Calu3 (cell line): ENCODE measurements at regions not wholly inside any gene's neighbourhood (a gene's known extent, or its start where the extent isn't known, plus 50 kb on each side); places are given as distances from the start of the nearest gene placed in this dataset.
A peak's percentile ranks its signal among the peaks of the same experiment; 100 is the strongest.

Experiments used
- BruUV-seq: library from RNA; stranded (reverse); fragments of 400-500 nt; replicated peaks from 2 replicates; lab custom pipeline; 2021; lab: Mats Ljungman, UMichigan
- CTCF ChIA-PET: fragments of 300-600 bp; sonication (Branson Sonifier 250); formaldehyde crosslinking; loops from one replicate; lab custom pipeline; 2022; ENCODE audit warnings: antibody characterized with exemption; lab: Charles Lee
- DNase-seq: peaks from one replicate; pipeline ENCODE4 v3.0.0; 2022
- H3K27ac Mint-ChIP-seq: one replicate; pipeline ENCODE4 v1.8.0; 2022; ENCODE audit warnings: mixed read lengths; ENCODE audit not compliant: unreplicated experiment
- H3K27me3 Mint-ChIP-seq: one replicate; pipeline ENCODE4 v1.8.0; 2022; ENCODE audit warnings: mixed read lengths; ENCODE audit not compliant: unreplicated experiment
- H3K36me3 Mint-ChIP-seq: one replicate; pipeline ENCODE4 v1.8.0; 2022; ENCODE audit warnings: mild to moderate bottlenecking, moderate library complexity, mixed read lengths; ENCODE audit not compliant: insufficient read depth, unreplicated experiment
- H3K4me1 Mint-ChIP-seq: one replicate; pipeline ENCODE4 v1.8.0; 2022; ENCODE audit warnings: mild to moderate bottlenecking, low read depth, mixed read lengths; ENCODE audit not compliant: unreplicated experiment
- H3K4me3 Mint-ChIP-seq: one replicate; pipeline ENCODE4 v1.8.0; 2022; ENCODE audit warnings: mild to moderate bottlenecking, low read depth, moderate library complexity, mixed read lengths; ENCODE audit not compliant: unreplicated experiment
- H3K9me3 Mint-ChIP-seq: one replicate; pipeline ENCODE4 v1.8.0; 2022; ENCODE audit warnings: low read depth, mixed read lengths; ENCODE audit not compliant: unreplicated experiment
- intact Hi-C: fragments of 100-400 bp; cut with micrococcal nuclease; formaldehyde crosslinking; loops from one replicate; pipeline ENCODE4 v1.10.0; 2022; ENCODE audit not compliant: unreplicated experiment
- TF ChIP-seq, protein P1 (sequence below): fragments of 200-600 bp; IDR thresholded peaks from one replicate; pipeline ENCODE4 v1.8.0; 2022; ENCODE audit warnings: antibody characterized with exemption; ENCODE audit not compliant: unreplicated experiment

DNA sequence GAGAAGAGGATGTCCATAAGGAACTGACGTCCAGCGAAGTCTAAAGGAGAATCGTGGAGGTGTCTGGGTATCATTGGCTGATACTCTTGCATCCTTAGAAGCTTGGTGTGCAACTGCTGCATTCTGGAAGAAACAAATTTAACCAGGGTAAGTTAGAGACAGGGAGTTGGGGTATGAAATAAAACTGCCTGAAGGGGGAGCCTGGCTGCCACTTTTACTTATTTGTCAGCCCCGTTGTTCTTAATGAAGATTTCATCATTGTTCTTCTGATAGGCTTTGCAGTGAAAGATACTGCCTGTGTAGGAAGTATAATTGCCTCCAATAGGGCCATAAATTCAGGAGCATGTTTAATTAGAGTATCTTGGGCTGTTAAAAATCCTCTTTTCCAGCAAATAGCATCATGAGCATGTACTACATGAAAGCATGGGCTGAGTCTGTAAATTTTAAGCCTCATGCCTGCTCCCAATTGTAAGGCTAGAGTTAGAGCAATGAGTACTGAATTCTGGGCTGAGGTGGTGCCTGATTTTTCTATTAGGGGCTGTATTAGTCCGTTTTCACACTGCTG, 1264.5 kb upstream of the ACO1 start:
- H3K27ac Mint-ChIP-seq: no peak overlapping the region
- intact Hi-C loops: loop anchor here (1.0 to 10.0 kb wide), 2 partner anchors 185 to 680 kb away; no protein-coding TSS in a partner anchor
- peaks cover 4% of the 10 kb centered on the region for H3K9me3 Mint-ChIP-seq
- DNase-seq: peak; percentile 11
- CTCF ChIA-PET: interaction anchor here (0.7 kb wide), 1 partner anchor 184 kb away, joined by 3 read pairs; no protein-coding TSS in a partner anchor
- TF ChIP-seq, protein P1, sequence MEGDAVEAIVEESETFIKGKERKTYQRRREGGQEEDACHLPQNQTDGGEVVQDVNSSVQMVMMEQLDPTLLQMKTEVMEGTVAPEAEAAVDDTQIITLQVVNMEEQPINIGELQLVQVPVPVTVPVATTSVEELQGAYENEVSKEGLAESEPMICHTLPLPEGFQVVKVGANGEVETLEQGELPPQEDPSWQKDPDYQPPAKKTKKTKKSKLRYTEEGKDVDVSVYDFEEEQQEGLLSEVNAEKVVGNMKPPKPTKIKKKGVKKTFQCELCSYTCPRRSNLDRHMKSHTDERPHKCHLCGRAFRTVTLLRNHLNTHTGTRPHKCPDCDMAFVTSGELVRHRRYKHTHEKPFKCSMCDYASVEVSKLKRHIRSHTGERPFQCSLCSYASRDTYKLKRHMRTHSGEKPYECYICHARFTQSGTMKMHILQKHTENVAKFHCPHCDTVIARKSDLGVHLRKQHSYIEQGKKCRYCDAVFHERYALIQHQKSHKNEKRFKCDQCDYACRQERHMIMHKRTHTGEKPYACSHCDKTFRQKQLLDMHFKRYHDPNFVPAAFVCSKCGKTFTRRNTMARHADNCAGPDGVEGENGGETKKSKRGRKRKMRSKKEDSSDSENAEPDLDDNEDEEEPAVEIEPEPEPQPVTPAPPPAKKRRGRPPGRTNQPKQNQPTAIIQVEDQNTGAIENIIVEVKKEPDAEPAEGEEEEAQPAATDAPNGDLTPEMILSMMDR: peak; percentile 40
- H3K36me3 Mint-ChIP-seq: no peaks in the 10 kb centered on the region
- no peaks in the 10 kb centered on the region for H3K4me1 Mint-ChIP-seq
- no TSS peak for BruUV-seq
- no peak overlapping the region for H3K4me3 Mint-ChIP-seq
- H3K27me3 Mint-ChIP-seq: no peaks in the 10 kb centered on the region

DNA sequence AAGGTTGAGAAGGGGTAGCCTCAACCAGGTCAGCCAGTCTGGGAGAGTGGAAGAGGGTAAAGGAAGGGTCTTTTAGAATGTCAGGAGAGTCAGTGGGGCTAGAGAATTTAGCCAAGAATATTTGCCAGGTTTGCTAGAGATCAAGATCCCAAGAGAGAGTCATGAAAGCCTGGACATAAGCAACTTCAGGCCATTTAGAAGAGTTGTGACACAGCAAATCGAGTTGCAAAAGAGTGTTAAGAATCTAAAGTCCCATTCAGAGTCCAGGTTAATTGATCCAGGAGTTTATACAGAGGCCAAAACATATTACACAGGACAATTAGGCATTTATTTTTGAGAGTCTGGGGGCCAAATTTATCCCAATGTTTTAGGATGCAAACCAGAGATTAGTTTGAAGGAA, 1260.1 kb upstream of the ACO1 start:
- intact Hi-C loops: no loop called here
- TF ChIP-seq, protein P1: no peak
- Mint-ChIP-seq H3K36me3 (no peaks in the 10 kb centered on the region), H3K27me3 (no peaks in the 10 kb centered on the region), H3K27ac (no peak overlapping the region), H3K4me3 (no peak overlapping the region), H3K4me1 (no peaks in the 10 kb centered on the region), H3K9me3 (peaks cover 2% of the 10 kb centered on the region)
- no peak for DNase-seq
- CTCF ChIA-PET: no interaction called here
- BruUV-seq: no TSS peak

DNA sequence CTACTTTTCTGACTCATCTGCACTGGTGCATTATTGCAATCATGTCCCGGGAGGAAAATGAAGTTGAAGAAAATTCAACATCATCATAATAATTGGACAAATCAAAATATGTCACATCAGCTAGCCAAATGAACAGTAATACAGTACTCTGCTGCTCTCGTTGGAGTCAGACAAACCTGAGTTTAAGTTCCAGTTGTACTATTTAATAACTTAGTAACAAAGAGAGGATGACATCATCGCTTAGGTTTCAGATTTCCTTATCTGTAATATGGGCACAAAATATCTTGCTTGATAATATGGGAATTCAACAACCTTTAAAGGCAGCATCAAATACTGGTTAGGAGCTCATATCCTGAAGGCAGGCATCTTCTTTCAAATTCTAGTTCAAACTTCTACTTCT, 1248.9 kb upstream of the ACO1 start:
- DNase-seq: no peak
- CTCF ChIA-PET: no interaction called here
- intact Hi-C loops: no loop called here
- no peak overlapping the region for H3K4me3 Mint-ChIP-seq
- H3K36me3 Mint-ChIP-seq: no peaks in the 10 kb centered on the region
- H3K4me1 Mint-ChIP-seq: peaks cover 26% of the 10 kb centered on the region
- TF ChIP-seq, protein P1: no peak
- no peaks in the 10 kb centered on the region for H3K27me3 Mint-ChIP-seq
- peaks cover 5% of the 10 kb centered on the region for H3K9me3 Mint-ChIP-seq
- BruUV-seq: no TSS peak
- H3K27ac Mint-ChIP-seq: peak overlapping the region; percentile 59

DNA sequence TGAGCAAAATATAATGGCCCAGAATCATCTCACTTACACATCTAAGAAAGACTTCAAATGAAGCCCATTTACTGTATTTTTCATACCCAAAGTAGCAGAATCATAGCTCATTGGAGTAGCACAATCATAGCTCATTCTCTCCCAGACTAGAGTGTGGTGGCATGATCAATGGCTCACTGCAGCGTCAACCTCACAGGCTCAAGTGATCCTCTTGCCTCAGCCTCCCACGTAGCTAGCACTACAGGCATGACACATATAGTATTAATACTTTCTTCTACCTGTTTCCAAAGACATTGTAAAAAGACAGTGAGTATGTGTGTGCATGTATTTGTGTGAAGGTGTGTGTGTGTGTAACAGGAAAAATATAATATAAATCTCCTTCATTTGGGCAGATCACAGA, 1247.9 kb upstream of the ACO1 start:
- peak overlapping the region; percentile 59 for H3K27ac Mint-ChIP-seq
- CTCF ChIA-PET: no interaction called here
- intact Hi-C loops: no loop called here
- TF ChIP-seq, protein P1: no peak
- peaks cover 5% of the 10 kb centered on the region for H3K9me3 Mint-ChIP-seq
- DNase-seq: no peak
- no peaks in the 10 kb centered on the region for H3K36me3 Mint-ChIP-seq
- no TSS peak for BruUV-seq
- peaks cover 26% of the 10 kb centered on the region for H3K4me1 Mint-ChIP-seq
- no peak overlapping the region for H3K4me3 Mint-ChIP-seq
- no peaks in the 10 kb centered on the region for H3K27me3 Mint-ChIP-seq
